SK-N-MC (cell line): ENCODE measurements at regions not wholly inside any gene's neighbourhood (a gene's known extent, or its start where the extent isn't known, plus 50 kb on each side); places are given as distances from the start of the nearest gene placed in this dataset.

Experiments used
- DNase-seq: peaks from one replicate; pipeline ENCODE4 v3.0.0-alpha.2; 2011; ENCODE audit warnings: low read depth, low spot score
- H3K27ac ChIP-seq: fragments of 200-600 bp; sonication (generic); 2 replicates; pipeline ENCODE4 v1.5.1; 2016; ENCODE audit warnings: mixed run types
- H3K36me3 ChIP-seq: fragments of 200-600 bp; sonication (generic); 2 replicates; pipeline ENCODE4 v1.6.1; 2017; ENCODE audit warnings: antibody characterized with exemption, low read length, mixed read lengths; ENCODE audit not compliant: insufficient read depth
- H3K4me3 ChIP-seq: fragments of 200-600 bp; sonication (generic); 2 replicates; pipeline ENCODE4 v1.5.1; 2016
- H3K9ac ChIP-seq: fragments of 200-600 bp; sonication (generic); 2 replicates; pipeline ENCODE4 v1.8.0; 2017; ENCODE audit warnings: mixed run types, mixed read lengths; ENCODE audit not compliant: insufficient read length
- H3K9me3 ChIP-seq: fragments of 200-600 bp; sonication (generic); 2 replicates; pipeline ENCODE4 v1.6.1; 2017; ENCODE audit warnings: low read depth, mild to moderate bottlenecking, antibody characterized with exemption, low read length, moderate library complexity, mixed read lengths
- EZH2 ChIP-seq: fragments of 200-600 bp; sonication (generic); IDR thresholded peaks from one replicate; pipeline ENCODE4 v1.6.1; 2017; ENCODE audit warnings: antibody characterized with exemption
- FOXP2 ChIP-seq: optimal IDR thresholded peaks from 2 replicates; pipeline ENCODE3; 2011; ENCODE audit warnings: mild to moderate bottlenecking, moderate library complexity; ENCODE audit not compliant: insufficient read depth; ENCODE audit errors: extremely low read length, control extremely low read depth
- POLR2AphosphoS5 ChIP-seq: IDR thresholded peaks from 2 replicates; pipeline ENCODE4 v1.6.1; 2012; ENCODE audit warnings: mild to moderate bottlenecking, low read depth, low read length, borderline replicate concordance

DNA sequence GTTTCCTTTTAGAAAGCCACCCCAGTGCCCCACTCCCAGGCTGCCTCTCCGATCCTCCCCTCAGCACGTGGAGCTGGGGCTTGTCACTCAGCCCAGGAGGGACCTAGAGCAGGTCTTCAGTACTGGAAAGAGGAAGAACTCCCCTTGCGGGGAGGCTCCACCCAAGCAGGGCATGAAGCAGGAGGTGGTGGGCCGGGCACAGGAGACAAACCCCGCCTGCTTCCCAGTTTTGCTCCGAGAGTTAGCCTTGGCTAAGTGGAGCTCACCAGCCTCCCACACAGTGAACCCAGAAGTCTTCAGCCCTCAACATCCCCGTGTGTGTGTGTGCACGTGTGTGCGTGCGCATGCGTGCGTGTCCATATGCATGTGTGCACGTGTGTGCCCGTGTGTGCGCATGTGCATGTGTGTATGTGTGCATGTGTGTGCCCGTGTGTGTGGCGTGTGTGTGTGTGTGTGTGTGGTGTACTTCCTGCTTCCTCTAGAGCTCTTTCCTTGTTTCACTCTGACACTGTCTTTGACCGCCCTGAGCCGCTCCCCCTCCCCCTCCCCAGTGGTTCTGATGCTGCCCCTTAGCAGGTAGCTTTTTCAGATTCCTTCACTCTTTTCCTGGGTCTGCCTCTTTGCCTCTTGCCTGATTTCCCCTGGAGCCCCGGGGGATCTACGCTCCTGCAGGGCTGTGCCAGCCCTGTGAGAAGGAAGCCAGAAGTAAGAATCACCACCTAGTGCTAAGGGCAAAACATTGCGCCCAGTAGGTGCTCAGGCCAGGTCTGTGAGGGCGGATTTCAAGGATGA is 239.8 kb downstream of the CDC5L start:
- Histone ChIP-seq H3K36me3 (no peaks in the 10 kb centered on the region), H3K27ac (no peak overlapping the region), H3K9ac (no peak overlapping the region), H3K9me3 (no peaks in the 10 kb centered on the region), H3K4me3 (no peak overlapping the region)
- DNase-seq = no peak
- no peak for TF ChIP-seq POLR2AphosphoS5
- TF ChIP-seq FOXP2 = no peak
- no peak for TF ChIP-seq EZH2

GRCh38 chr6:44627883-44628271 is 240.4 kb downstream of the CDC5L start:
- DNase-seq = no peak
- no peak for TF ChIP-seq FOXP2
- TF ChIP-seq POLR2AphosphoS5 = no peak
- TF ChIP-seq EZH2 = no peak
- no peak overlapping the region for H3K9ac ChIP-seq
- H3K36me3 ChIP-seq = no peaks in the 10 kb centered on the region
- no peak overlapping the region for H3K27ac ChIP-seq
- H3K4me3 ChIP-seq = no peak overlapping the region
- H3K9me3 ChIP-seq = no peaks in the 10 kb centered on the region

DNA sequence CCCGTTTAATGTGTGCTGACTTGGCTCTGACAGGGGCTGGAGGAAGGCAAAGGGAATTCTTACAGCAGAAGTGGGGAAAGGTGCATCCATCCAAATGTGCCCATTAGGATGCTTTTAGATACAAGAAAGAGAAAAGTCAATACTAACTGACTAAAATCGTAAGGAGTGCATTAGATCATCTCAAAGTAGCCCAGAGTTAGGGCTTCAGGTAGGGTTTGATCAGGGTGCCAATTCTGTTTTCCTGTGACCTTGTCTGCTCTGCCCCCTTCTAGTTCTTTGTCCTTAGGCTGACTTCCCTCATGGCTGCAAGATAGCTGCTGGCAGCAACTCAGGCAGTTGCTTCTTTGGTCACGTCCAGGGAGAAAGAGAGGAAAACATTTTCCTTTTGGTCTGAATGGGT is 240.8 kb downstream of the CDC5L start:
- H3K9me3 ChIP-seq = no peaks in the 10 kb centered on the region
- no peak overlapping the region for H3K27ac ChIP-seq
- H3K9ac ChIP-seq = no peak overlapping the region
- DNase-seq = no peak
- no peak for TF ChIP-seq EZH2
- no peak for TF ChIP-seq POLR2AphosphoS5
- no peak for TF ChIP-seq FOXP2
- H3K36me3 ChIP-seq = no peaks in the 10 kb centered on the region
- no peak overlapping the region for H3K4me3 ChIP-seq

DNA sequence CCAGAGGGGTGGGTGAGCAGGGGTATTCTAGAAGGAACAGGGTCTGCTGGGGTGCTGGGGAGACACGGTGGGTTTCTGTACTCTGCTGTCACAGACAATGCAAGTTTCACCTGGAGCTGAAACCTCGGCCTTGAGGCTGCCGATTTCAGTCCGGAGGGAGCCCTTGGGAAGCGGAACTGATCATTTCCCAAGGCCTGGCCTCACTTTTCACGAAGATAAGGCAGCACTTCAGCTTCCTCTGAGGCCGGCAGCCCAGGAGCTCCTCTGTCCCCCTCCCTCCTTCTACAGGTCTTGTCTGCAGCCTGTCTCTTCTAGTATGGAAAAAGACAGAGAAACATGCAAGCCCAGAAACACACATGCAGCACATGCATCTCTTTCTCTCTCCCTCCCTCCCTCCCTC is 242.1 kb downstream of the CDC5L start:
- Histone ChIP-seq H3K4me3 (no peak overlapping the region), H3K9me3 (no peaks in the 10 kb centered on the region), H3K9ac (no peak overlapping the region), H3K27ac (no peak overlapping the region), H3K36me3 (no peaks in the 10 kb centered on the region)
- DNase-seq = no peak
- no peak for TF ChIP-seq FOXP2
- no peak for TF ChIP-seq POLR2AphosphoS5
- no peak for TF ChIP-seq EZH2

GRCh38 chr6:44630125-44631028 is 242.9 kb downstream of the CDC5L start:
- Histone ChIP-seq H3K36me3 (no peaks in the 10 kb centered on the region), H3K9ac (no peak overlapping the region), H3K27ac (no peak overlapping the region), H3K9me3 (no peaks in the 10 kb centered on the region), H3K4me3 (no peak overlapping the region)
- no peak for DNase-seq
- TF ChIP-seq EZH2 = no peak
- no peak for TF ChIP-seq FOXP2
- TF ChIP-seq POLR2AphosphoS5 = no peak

GRCh38 chr6:44631968-44632367 is 244.5 kb downstream of the CDC5L start:
- Histone ChIP-seq H3K4me3 (no peak overlapping the region), H3K9me3 (no peaks in the 10 kb centered on the region), H3K27ac (no peak overlapping the region), H3K36me3 (no peaks in the 10 kb centered on the region), H3K9ac (no peak overlapping the region)
- DNase-seq = no peak
- TF ChIP-seq POLR2AphosphoS5 (no peak), FOXP2 (no peak), EZH2 (no peak)

DNA sequence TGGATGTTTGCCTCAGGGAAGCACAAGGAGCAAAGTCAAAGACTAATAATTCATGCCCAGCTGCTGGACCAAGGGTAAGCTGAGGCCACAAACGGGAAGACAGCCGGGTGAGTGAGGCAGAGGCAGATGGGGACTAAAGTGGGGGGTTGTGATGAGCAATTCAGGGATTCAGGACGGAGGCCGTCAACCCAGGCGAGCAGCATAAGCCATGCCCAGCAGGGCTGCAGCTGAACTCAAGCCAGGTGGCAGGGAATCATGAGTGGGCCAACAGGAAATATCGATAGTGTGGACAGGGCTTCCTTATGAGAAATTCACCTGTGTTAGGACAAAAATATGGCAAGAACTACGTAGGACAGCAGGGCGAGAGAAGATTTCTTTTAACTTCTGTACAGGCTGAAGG is 246.8 kb downstream of the CDC5L start:
- TF ChIP-seq FOXP2 (no peak), EZH2 (no peak), POLR2AphosphoS5 (no peak)
- Histone ChIP-seq H3K9ac (no peak overlapping the region), H3K9me3 (no peaks in the 10 kb centered on the region), H3K27ac (no peak overlapping the region), H3K36me3 (no peaks in the 10 kb centered on the region), H3K4me3 (no peak overlapping the region)
- no peak for DNase-seq

GRCh38 chr6:44635486-44635885 is 248.0 kb downstream of the CDC5L start:
- DNase-seq = no peak
- H3K4me3 ChIP-seq = no peak overlapping the region
- H3K9me3 ChIP-seq = no peaks in the 10 kb centered on the region
- H3K36me3 ChIP-seq = no peaks in the 10 kb centered on the region
- H3K9ac ChIP-seq = no peak overlapping the region
- no peak for TF ChIP-seq POLR2AphosphoS5
- no peak for TF ChIP-seq EZH2
- TF ChIP-seq FOXP2 = no peak
- no peak overlapping the region for H3K27ac ChIP-seq
